GM18498 (cell line): ENCODE measurements at regions not wholly inside any gene's neighbourhood (a gene's known extent, or its start where the extent isn't known, plus 50 kb on each side); places are given as distances from the start of the nearest gene placed in this dataset.
"Not testable (repeated sequence)": the region's sequence is repeated elsewhere in the genome, so short reads cannot be mapped to it uniquely, and the experiment has no call there.

Source experiments
- ATAC-seq: cut with Tn5 transposase; IDR thresholded peaks from one replicate; pipeline ENCODE4 v1.9.1; 2021; ENCODE audit warnings: mild to moderate bottlenecking, moderate library complexity; ENCODE audit not compliant: unreplicated experiment

- not testable (repeated sequence) for ATAC-seq
Measured at GRCh38 chr2:110394769-110395168, 77.8 kb downstream of the LIMS4 start.

- ATAC-seq = not testable (repeated sequence)
Measured at GRCh38 chr2:110392366-110392765, 80.2 kb downstream of the LIMS4 start.

GRCh38 chr2:110391035-110391418, 81.6 kb downstream of the LIMS4 start:
- ATAC-seq = not testable (repeated sequence)

GRCh38 chr2:110390351-110391034, 82.1 kb downstream of the LIMS4 start:
- not testable (repeated sequence) for ATAC-seq

GRCh38 chr2:110387044-110387443, 85.6 kb downstream of the LIMS4 start:
- not testable (repeated sequence) for ATAC-seq

GRCh38 chr2:110386546-110386945, 86.1 kb downstream of the LIMS4 start:
- not testable (repeated sequence) for ATAC-seq

GRCh38 chr2:110384736-110385119, 87.9 kb downstream of the LIMS4 start:
- ATAC-seq = not testable (repeated sequence)

GRCh38 chr2:110384109-110384735, 88.4 kb downstream of the LIMS4 start:
- not testable (repeated sequence) for ATAC-seq

GRCh38 chr2:110383163-110384048, 89.2 kb downstream of the LIMS4 start:
- ATAC-seq = peak; percentile 76

- not testable (repeated sequence) for ATAC-seq
Measured at GRCh38 chr2:110373519-110373918, 99.1 kb downstream of the LIMS4 start.

GRCh38 chr2:110371633-110372032, 101.0 kb downstream of the LIMS4 start:
- not testable (repeated sequence) for ATAC-seq

- not testable (repeated sequence) for ATAC-seq
Measured at GRCh38 chr2:110357616-110358015, 115.0 kb downstream of the LIMS4 start.

- not testable (repeated sequence) for ATAC-seq
Measured at GRCh38 chr2:110354294-110355018, 118.2 kb downstream of the LIMS4 start.

- not testable (repeated sequence) for ATAC-seq
Measured at GRCh38 chr2:110350718-110351117, 121.9 kb downstream of the LIMS4 start.

GRCh38 chr2:110348902-110349301, 123.7 kb downstream of the LIMS4 start:
- ATAC-seq = not testable (repeated sequence)

- ATAC-seq = not testable (repeated sequence)
Measured at GRCh38 chr2:110344405-110345035, 128.1 kb downstream of the LIMS4 start.

- ATAC-seq = not testable (repeated sequence)
Measured at GRCh38 chr2:110342077-110342476, 129.7 kb upstream of the MTLN start.

GRCh38 chr2:110339126-110339525, 126.8 kb upstream of the MTLN start:
- ATAC-seq = not testable (repeated sequence)

- not testable (repeated sequence) for ATAC-seq
Measured at GRCh38 chr2:110338277-110339003, 126.1 kb upstream of the MTLN start.
